ENCODE measurements at regions not wholly inside any gene's neighbourhood (a gene's known extent, or its start where the extent isn't known, plus 50 kb on each side); places are given as distances from the start of the nearest gene placed in this dataset.

DNA sequence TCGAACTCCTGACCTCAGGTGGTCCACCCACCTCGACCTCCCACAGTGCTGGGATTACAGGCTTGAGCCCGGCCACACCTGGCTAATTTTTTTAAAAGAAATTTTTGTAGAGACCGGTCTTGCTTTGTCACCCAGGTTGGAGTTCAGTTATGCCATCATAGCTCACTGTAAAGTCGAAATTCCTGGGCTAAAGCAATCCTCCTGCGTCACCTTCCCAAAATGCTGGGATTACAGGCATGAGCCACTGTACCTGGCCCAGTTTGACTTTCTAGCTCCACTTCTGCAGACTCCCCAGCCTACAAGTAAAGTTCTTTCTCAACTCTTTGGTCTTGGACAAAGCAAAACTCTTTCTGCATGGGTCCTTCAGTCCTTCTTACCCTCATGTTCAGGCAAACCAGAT, 214.1 kb downstream of the SKIDA1 start:
- TF ChIP-seq POLR2A (IDR thresholded peaks at IDR 0.05) = no peak
- TF ChIP-seq, protein P1, sequence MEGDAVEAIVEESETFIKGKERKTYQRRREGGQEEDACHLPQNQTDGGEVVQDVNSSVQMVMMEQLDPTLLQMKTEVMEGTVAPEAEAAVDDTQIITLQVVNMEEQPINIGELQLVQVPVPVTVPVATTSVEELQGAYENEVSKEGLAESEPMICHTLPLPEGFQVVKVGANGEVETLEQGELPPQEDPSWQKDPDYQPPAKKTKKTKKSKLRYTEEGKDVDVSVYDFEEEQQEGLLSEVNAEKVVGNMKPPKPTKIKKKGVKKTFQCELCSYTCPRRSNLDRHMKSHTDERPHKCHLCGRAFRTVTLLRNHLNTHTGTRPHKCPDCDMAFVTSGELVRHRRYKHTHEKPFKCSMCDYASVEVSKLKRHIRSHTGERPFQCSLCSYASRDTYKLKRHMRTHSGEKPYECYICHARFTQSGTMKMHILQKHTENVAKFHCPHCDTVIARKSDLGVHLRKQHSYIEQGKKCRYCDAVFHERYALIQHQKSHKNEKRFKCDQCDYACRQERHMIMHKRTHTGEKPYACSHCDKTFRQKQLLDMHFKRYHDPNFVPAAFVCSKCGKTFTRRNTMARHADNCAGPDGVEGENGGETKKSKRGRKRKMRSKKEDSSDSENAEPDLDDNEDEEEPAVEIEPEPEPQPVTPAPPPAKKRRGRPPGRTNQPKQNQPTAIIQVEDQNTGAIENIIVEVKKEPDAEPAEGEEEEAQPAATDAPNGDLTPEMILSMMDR (IDR thresholded peaks at IDR 0.05) = no peak
